SU-DHL-6 (cell line): ENCODE measurements at regions not wholly inside any gene's neighbourhood (a gene's known extent, or its start where the extent isn't known, plus 50 kb on each side); places are given as distances from the start of the nearest gene placed in this dataset.

Source experiments
- H2AFZ ChIP-seq: fragments of 200-600 bp; sonication (generic); 2 replicates; pipeline ENCODE4 v1.6.1; 2014; ENCODE audit warnings: low read depth, mild to moderate bottlenecking, moderate library complexity, mixed read lengths, antibody characterized with exemption, low read length; ENCODE audit not compliant: severe bottlenecking
- H3F3A ChIP-seq: fragments of 200-600 bp; shearing (Covaris generic); 2 replicates; pipeline ENCODE4 v1.6.0; 2016; ENCODE audit warnings: antibody characterized with exemption, mild to moderate bottlenecking; ENCODE audit not compliant: insufficient read depth
- H3K27ac ChIP-seq: fragments of 200-600 bp; sonication (generic); 2 replicates; pipeline ENCODE4 v1.5.1; 2016; ENCODE audit warnings: low read depth, mild to moderate bottlenecking, low read length, moderate library complexity, mixed read lengths
- H3K27me3 ChIP-seq: fragments of 200-600 bp; sonication (generic), shearing (Covaris generic); 2 replicates; pipeline ENCODE4 v1.6.0; 2014; ENCODE audit warnings: mild to moderate bottlenecking, low read length
- H3K36me3 ChIP-seq: fragments of 200-600 bp; sonication (generic); 2 replicates; pipeline ENCODE4 v1.6.1; 2014; ENCODE audit warnings: mild to moderate bottlenecking, low read length, mixed read lengths
- H3K4me2 ChIP-seq: fragments of 300-600, 200-600 bp; shearing (Covaris generic), sonication (generic); 2 replicates; pipeline ENCODE4 v1.6.0; 2014; ENCODE audit warnings: low read length, low read depth, mild to moderate bottlenecking; ENCODE audit not compliant: poor library complexity, severe bottlenecking
- H3K4me3 ChIP-seq: fragments of 200-600 bp; sonication (generic); 2 replicates; pipeline ENCODE4 v1.5.1; 2014; ENCODE audit warnings: antibody characterized with exemption, low read length, mild to moderate bottlenecking, mixed read lengths; ENCODE audit not compliant: insufficient read depth, poor library complexity, severe bottlenecking
- H3K79me2 ChIP-seq: fragments of 200-600 bp; sonication (generic); 2 replicates; pipeline ENCODE4 v1.6.1; 2014; ENCODE audit warnings: mild to moderate bottlenecking, low read length, moderate library complexity; ENCODE audit not compliant: insufficient read depth
- H3K9ac ChIP-seq: fragments of 200-600 bp; sonication (generic); 2 replicates; pipeline ENCODE4 v1.7.0; 2014; ENCODE audit warnings: mild to moderate bottlenecking, low read length
- H3K9me2 ChIP-seq: fragments of 200-600 bp; sonication (generic); replicated peaks from 2 replicates; pipeline ENCODE4 v1.6.1; 2014; ENCODE audit warnings: low read length; ENCODE audit not compliant: insufficient read depth
- H3K9me3 ChIP-seq: fragments of 200-600 bp; sonication (generic); 2 replicates; pipeline ENCODE4 v1.6.1; 2014; ENCODE audit warnings: low read length, mixed read lengths; ENCODE audit not compliant: insufficient read depth
- H4K20me1 ChIP-seq: fragments of 200-600 bp; sonication (generic); 2 replicates; pipeline ENCODE4 v1.6.1; 2014; ENCODE audit warnings: low read depth, mild to moderate bottlenecking, antibody characterized with exemption, low read length, moderate library complexity, mixed read lengths
- EZH2phosphoT487 ChIP-seq: fragments of 200-600 bp; sonication (generic), shearing (Covaris generic); conservative IDR thresholded peaks from 2 replicates; pipeline ENCODE4 v1.6.1; 2018; ENCODE audit warnings: mild to moderate bottlenecking, antibody characterized with exemption, low read length, moderate library complexity, mixed read lengths
- TF ChIP-seq, protein P1 (sequence below): fragments of 200-600 bp; sonication (generic); IDR thresholded peaks from one replicate; pipeline ENCODE4 v1.5.1; 2017; ENCODE audit warnings: antibody characterized with exemption, mild to moderate bottlenecking, low read length, moderate library complexity; ENCODE audit not compliant: insufficient read depth, poor library complexity, severe bottlenecking

- H4K20me1 ChIP-seq = no peaks in the 10 kb centered on the region
- H3F3A ChIP-seq = no peaks in the 10 kb centered on the region
- H2AFZ ChIP-seq = peak overlapping the region; percentile 55
- no peaks in the 10 kb centered on the region for H3K27me3 ChIP-seq
- H3K36me3 ChIP-seq = no peaks in the 10 kb centered on the region
- no peak for TF ChIP-seq EZH2phosphoT487
- TF ChIP-seq, protein P1, sequence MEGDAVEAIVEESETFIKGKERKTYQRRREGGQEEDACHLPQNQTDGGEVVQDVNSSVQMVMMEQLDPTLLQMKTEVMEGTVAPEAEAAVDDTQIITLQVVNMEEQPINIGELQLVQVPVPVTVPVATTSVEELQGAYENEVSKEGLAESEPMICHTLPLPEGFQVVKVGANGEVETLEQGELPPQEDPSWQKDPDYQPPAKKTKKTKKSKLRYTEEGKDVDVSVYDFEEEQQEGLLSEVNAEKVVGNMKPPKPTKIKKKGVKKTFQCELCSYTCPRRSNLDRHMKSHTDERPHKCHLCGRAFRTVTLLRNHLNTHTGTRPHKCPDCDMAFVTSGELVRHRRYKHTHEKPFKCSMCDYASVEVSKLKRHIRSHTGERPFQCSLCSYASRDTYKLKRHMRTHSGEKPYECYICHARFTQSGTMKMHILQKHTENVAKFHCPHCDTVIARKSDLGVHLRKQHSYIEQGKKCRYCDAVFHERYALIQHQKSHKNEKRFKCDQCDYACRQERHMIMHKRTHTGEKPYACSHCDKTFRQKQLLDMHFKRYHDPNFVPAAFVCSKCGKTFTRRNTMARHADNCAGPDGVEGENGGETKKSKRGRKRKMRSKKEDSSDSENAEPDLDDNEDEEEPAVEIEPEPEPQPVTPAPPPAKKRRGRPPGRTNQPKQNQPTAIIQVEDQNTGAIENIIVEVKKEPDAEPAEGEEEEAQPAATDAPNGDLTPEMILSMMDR = no peak
- H3K4me3 ChIP-seq = no peak overlapping the region
- H3K9ac ChIP-seq = no peak overlapping the region
- no peaks in the 10 kb centered on the region for H3K9me2 ChIP-seq
- H3K79me2 ChIP-seq = no peaks in the 10 kb centered on the region
- no peak overlapping the region for H3K27ac ChIP-seq
- no peak overlapping the region for H3K4me2 ChIP-seq
- no peaks in the 10 kb centered on the region for H3K9me3 ChIP-seq
Measured at GRCh38 chr6:66628917-66629316, 921.9 kb upstream of the EYS start.

GRCh38 chr6:66623050-66623449 lies 916.0 kb upstream of the EYS start:
- H3K4me2 ChIP-seq = no peak overlapping the region
- H3K9me2 ChIP-seq = no peaks in the 10 kb centered on the region
- no peaks in the 10 kb centered on the region for H3K36me3 ChIP-seq
- H2AFZ ChIP-seq = no peak overlapping the region
- H3K27me3 ChIP-seq = no peaks in the 10 kb centered on the region
- no peaks in the 10 kb centered on the region for H3F3A ChIP-seq
- H3K4me3 ChIP-seq = no peak overlapping the region
- TF ChIP-seq, protein P1 = no peak
- TF ChIP-seq EZH2phosphoT487 = no peak
- H3K79me2 ChIP-seq = no peaks in the 10 kb centered on the region
- no peak overlapping the region for H3K27ac ChIP-seq
- H4K20me1 ChIP-seq = no peaks in the 10 kb centered on the region
- H3K9ac ChIP-seq = no peak overlapping the region
- no peaks in the 10 kb centered on the region for H3K9me3 ChIP-seq

- H3K27me3 ChIP-seq = no peaks in the 10 kb centered on the region
- H3K27ac ChIP-seq = no peak overlapping the region
- no peaks in the 10 kb centered on the region for H3K79me2 ChIP-seq
Measured at GRCh38 chr6:66605971-66606370, 898.9 kb upstream of the EYS start.

More at GRCh38 chr6:66605971-66606370, 898.9 kb upstream of the EYS start:
- H3K9me2 ChIP-seq = no peaks in the 10 kb centered on the region
- TF ChIP-seq EZH2phosphoT487 = no peak
- TF ChIP-seq, protein P1 = no peak
- H3K9me3 ChIP-seq = no peaks in the 10 kb centered on the region
- no peak overlapping the region for H3K4me3 ChIP-seq
- H4K20me1 ChIP-seq = no peaks in the 10 kb centered on the region
- no peaks in the 10 kb centered on the region for H3F3A ChIP-seq
- H3K4me2 ChIP-seq = no peak overlapping the region
- H3K9ac ChIP-seq = no peak overlapping the region
- H3K36me3 ChIP-seq = no peaks in the 10 kb centered on the region
- H2AFZ ChIP-seq = no peak overlapping the region
